GM18909 (cell line): ENCODE measurements at regions not wholly inside any gene's neighbourhood (a gene's known extent, or its start where the extent isn't known, plus 50 kb on each side); places are given as distances from the start of the nearest gene placed in this dataset.

Source experiments
- ATAC-seq: cut with Tn5 transposase; IDR thresholded peaks from one replicate; pipeline ENCODE4 v1.9.1; 2021; ENCODE audit warnings: mild to moderate bottlenecking; ENCODE audit not compliant: unreplicated experiment, poor library complexity

DNA sequence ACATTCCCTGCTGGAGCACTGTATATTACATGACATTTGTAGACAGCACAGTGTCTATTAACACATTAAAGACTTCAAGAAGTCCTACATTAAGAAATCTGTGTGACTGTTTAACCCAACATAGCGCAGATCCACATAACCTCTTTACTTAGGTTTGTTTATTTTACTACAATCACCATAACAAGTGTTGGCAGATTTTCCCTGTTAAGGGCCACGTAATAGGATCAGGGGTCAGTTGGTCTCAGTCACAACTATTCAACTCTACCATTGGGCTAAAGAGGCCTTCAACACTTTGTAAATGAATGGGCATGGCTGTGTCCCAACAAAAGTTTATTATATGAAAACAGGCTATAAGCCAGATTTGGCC, 51.3 kb upstream of the ADORA2B start:
- no peak for ATAC-seq

- no peak for ATAC-seq
Observed at GRCh38 chr17:15894258-15894657, 50.7 kb upstream of the ADORA2B start.

- no peak for ATAC-seq
Observed at GRCh38 chr17:15894913-15895658, 49.8 kb upstream of the ADORA2B start.
